ENCODE measurements at regions not wholly inside any gene's neighbourhood (a gene's known extent, or its start where the extent isn't known, plus 50 kb on each side); places are given as distances from the start of the nearest gene placed in this dataset.

- Histone ChIP-seq H3K27me3 (ENCODE audit: control insufficient read depth, insufficient read depth, low read length, poor library complexity, severe bottlenecking) (no peaks in the 10 kb centered on the region), H3K4me1 (ENCODE audit: control insufficient read depth, insufficient read depth, low read length) (no peaks in the 10 kb centered on the region), H3K27ac (ENCODE audit: low read depth, low read length) (no peak overlapping the region), H3K36me3 (ENCODE audit: control insufficient read depth, insufficient read depth, low read length) (no peaks in the 10 kb centered on the region), H3K9ac (ENCODE audit: extremely low read depth, low read length, poor library complexity, severe bottlenecking) (no peak overlapping the region), H3K9me3 (ENCODE audit: control insufficient read depth, low read length) (peaks cover 4% of the 10 kb centered on the region), H3K4me3 (ENCODE audit: low read length) (no peak overlapping the region)
- 86 to 96% methylated on average over 3 of the region's 3 CpGs for WGBS, 2 experiments (ENCODE audit: insufficient coverage in 1 of 2, insufficient read length in 1 of 2)
- Mint-ChIP-seq H3K4me1 (no peaks in the 10 kb centered on the region), H3K9me3 (peaks cover 3% of the 10 kb centered on the region), H3K27me3 (ENCODE audit: insufficient read depth) (no peaks in the 10 kb centered on the region), H3K36me3 (ENCODE audit: low read depth) (no peaks in the 10 kb centered on the region), H3K27ac (no peak overlapping the region), H3K4me3 (no peak overlapping the region)
- TF ChIP-seq CTCF (conservative IDR thresholded peaks at IDR 0.05): no peak
- DNase-seq: no peak
Measured at GRCh38 chr4:156280686-156281085, 327.0 kb upstream of the CTSO start.

GRCh38 chr4:156265407-156265806 is 311.7 kb upstream of the CTSO start:
- Histone ChIP-seq H3K36me3 (ENCODE audit: control insufficient read depth, insufficient read depth, low read length) (no peaks in the 10 kb centered on the region), H3K4me3 (ENCODE audit: low read length) (no peak overlapping the region), H3K27me3 (ENCODE audit: control insufficient read depth, insufficient read depth, low read length, poor library complexity, severe bottlenecking) (no peaks in the 10 kb centered on the region), H3K9me3 (ENCODE audit: control insufficient read depth, low read length) (no peaks in the 10 kb centered on the region), H3K4me1 (ENCODE audit: control insufficient read depth, insufficient read depth, low read length) (no peaks in the 10 kb centered on the region), H3K9ac (ENCODE audit: extremely low read depth, low read length, poor library complexity, severe bottlenecking) (no peak overlapping the region), H3K27ac (ENCODE audit: low read depth, low read length) (no peak overlapping the region)
- Mint-ChIP-seq H3K9me3 (no peaks in the 10 kb centered on the region), H3K4me3 (no peak overlapping the region), H3K36me3 (ENCODE audit: low read depth) (no peaks in the 10 kb centered on the region), H3K27me3 (ENCODE audit: insufficient read depth) (no peaks in the 10 kb centered on the region), H3K27ac (no peak overlapping the region), H3K4me1 (no peaks in the 10 kb centered on the region)
- TF ChIP-seq CTCF (conservative IDR thresholded peaks at IDR 0.05): no peak
- DNase-seq: no peak

DNA sequence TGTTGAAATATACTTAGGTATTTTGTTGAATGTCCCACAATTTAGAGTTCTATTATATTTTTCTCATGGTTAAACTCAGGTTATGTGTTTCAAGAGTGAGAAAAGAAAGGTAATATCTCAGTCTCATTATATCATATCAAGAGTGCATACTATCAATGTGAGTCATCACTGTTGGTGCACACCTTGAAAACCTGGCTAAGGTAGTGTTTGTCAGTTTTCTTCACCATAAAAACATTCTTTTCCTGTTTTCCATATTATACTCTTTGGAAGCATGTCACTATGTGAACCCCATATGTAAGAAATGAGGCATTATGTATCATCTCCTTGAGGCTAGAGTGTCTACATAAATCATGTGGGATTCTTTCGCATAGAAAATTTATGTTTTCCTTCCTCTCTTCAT is 307.6 kb upstream of the CTSO start:
- DNase-seq: no peak
- H3K27ac ChIP-seq (ENCODE audit: low read depth, low read length): no peak overlapping the region
- H3K4me3 ChIP-seq (ENCODE audit: low read length): no peak overlapping the region
- no peaks in the 10 kb centered on the region for H3K9me3 Mint-ChIP-seq
- no peak overlapping the region for H3K9ac ChIP-seq (ENCODE audit: extremely low read depth, low read length, poor library complexity, severe bottlenecking)
- H3K36me3 Mint-ChIP-seq (ENCODE audit: low read depth): no peaks in the 10 kb centered on the region
- peaks cover 3% of the 10 kb centered on the region for H3K4me1 Mint-ChIP-seq
- no peaks in the 10 kb centered on the region for H3K36me3 ChIP-seq (ENCODE audit: control insufficient read depth, insufficient read depth, low read length)
- WGBS, 2 experiments (ENCODE audit: insufficient coverage in 1 of 2, insufficient read length in 1 of 2): 96 to 100% methylated on average over 1 of the region's 1 CpG
- H3K27me3 Mint-ChIP-seq (ENCODE audit: insufficient read depth): no peaks in the 10 kb centered on the region
- no peak for TF ChIP-seq CTCF (conservative IDR thresholded peaks at IDR 0.05)
- H3K4me1 ChIP-seq (ENCODE audit: control insufficient read depth, insufficient read depth, low read length): no peaks in the 10 kb centered on the region
- H3K27ac Mint-ChIP-seq: no peak overlapping the region
- no peaks in the 10 kb centered on the region for H3K27me3 ChIP-seq (ENCODE audit: control insufficient read depth, insufficient read depth, low read length, poor library complexity, severe bottlenecking)
- no peak overlapping the region for H3K4me3 Mint-ChIP-seq
- no peaks in the 10 kb centered on the region for H3K9me3 ChIP-seq (ENCODE audit: control insufficient read depth, low read length)
